Body of pancreas (tissue), 4 donors: ENCODE measurements at regions not wholly inside any gene's neighbourhood (a gene's known extent, or its start where the extent isn't known, plus 50 kb on each side); places are given as distances from the start of the nearest gene placed in this dataset.

Source experiments
- ATAC-seq: fragments of 150-250 bp; one replicate; pipeline ENCODE4 v1.9.1; 2016
- DNase-seq, 4 donors: peaks; one replicate each; pipeline ENCODE4 v3.0.0-alpha.2; 2019
- H3K27ac ChIP-seq, 4 donors: fragments of 200-600 bp; sonication (generic); 1 replicate in 3 of 4; 2 replicates in 1 of 4; pipeline versions ENCODE4 v1.5.1 to v1.6.1; 2016 to 2019; ENCODE audit warnings: mild to moderate bottlenecking in 1 of 4, mixed read lengths in 1 of 4, moderate library complexity in 1 of 4
- H3K27me3 ChIP-seq, 2 donors: fragments of 200-600 bp; sonication (generic); one replicate each; pipeline ENCODE4 v1.6.0; 2016; ENCODE audit warnings: mild to moderate bottlenecking in 1 of 2
- H3K36me3 ChIP-seq, 2 donors: fragments of 200-600 bp; sonication (generic); replicated peaks in 1 of 2; 2 replicates each; pipeline ENCODE4 v1.5.1; 2016; ENCODE audit warnings: low read depth in 2 of 2; ENCODE audit not compliant: insufficient read depth in 1 of 2
- H3K4me1 ChIP-seq: fragments of 200-600 bp; sonication (generic); one replicate; pipeline ENCODE4 v1.6.0; 2016
- H3K4me3 ChIP-seq, 2 donors: fragments of 200-600 bp; sonication (generic); 1 replicate in 1 of 2; 2 replicates in 1 of 2; pipeline ENCODE4 v1.5.1; 2016 to 2019
- H3K9me3 ChIP-seq, 3 donors: fragments of 200-600 bp; sonication (generic); 1 replicate in 2 of 3; 2 replicates in 1 of 3; pipeline ENCODE4 v1.5.1; 2016
- POLR2A ChIP-seq, 3 donors: fragments of 450-650 bp; IDR thresholded peaks; one replicate each; pipeline ENCODE4 v1.6.1; 2016; ENCODE audit warnings: antibody characterized with exemption in 3 of 3, mild to moderate bottlenecking in 2 of 3
- WGBS, 2 donors: methylation state at CpG; one replicate each; pipeline ENCODE4 v1.1.5; 2017; 5-methylcytosine and 5-hydroxymethylcytosine counted together
- intact Hi-C: fragments of 100-400 bp; cut with DNase I; formaldehyde crosslinking; loops from one replicate; pipeline ENCODE4 v1.15.1; 2023
- TF ChIP-seq, protein P1 (sequence below), 7 experiments: fragments of 450-650 bp in 4 of 7; fragments of 200-600 bp in 3 of 7; sonication (generic) in 3 of 7; IDR thresholded peaks; one replicate each; pipeline ENCODE4 v1.5.1; 2016 to 2019; ENCODE audit warnings: antibody characterized with exemption in 7 of 7

DNA sequence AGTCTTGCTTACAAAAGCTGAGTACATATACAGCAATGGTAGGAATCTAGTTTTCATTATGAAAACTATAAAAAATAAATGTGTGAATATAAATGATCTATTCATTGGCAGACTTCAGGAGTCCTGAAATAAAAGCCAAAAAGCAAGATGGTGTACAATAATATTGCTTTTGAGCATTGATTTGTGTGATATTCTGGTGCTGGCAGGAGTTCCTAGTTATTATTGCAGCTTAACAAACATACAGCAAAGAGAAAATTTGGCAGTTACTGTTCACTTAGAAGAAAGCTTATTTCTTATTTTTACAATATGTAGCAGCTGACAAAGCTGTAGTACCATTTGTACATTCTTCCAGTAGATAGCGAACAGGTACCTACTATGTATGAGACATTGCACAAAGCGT is 1518.9 kb upstream of the TENM4 start:
- ATAC-seq: no peak
- Histone ChIP-seq H3K27me3 (no peaks in the 10 kb centered on the region), H3K4me3 (no peak overlapping the region), H3K9me3 (no peaks in the 10 kb centered on the region), H3K36me3 (no peaks in the 10 kb centered on the region), H3K4me1 (no peaks in the 10 kb centered on the region), H3K27ac (no peak overlapping the region)
- WGBS, 2 donors: 82 to 85% methylated on average over 2 of the region's 2 CpGs
- no peak for DNase-seq
- intact Hi-C loops: no loop called here
- TF ChIP-seq POLR2A (IDR thresholded peaks at IDR 0.05): no peak
- TF ChIP-seq, protein P1, sequence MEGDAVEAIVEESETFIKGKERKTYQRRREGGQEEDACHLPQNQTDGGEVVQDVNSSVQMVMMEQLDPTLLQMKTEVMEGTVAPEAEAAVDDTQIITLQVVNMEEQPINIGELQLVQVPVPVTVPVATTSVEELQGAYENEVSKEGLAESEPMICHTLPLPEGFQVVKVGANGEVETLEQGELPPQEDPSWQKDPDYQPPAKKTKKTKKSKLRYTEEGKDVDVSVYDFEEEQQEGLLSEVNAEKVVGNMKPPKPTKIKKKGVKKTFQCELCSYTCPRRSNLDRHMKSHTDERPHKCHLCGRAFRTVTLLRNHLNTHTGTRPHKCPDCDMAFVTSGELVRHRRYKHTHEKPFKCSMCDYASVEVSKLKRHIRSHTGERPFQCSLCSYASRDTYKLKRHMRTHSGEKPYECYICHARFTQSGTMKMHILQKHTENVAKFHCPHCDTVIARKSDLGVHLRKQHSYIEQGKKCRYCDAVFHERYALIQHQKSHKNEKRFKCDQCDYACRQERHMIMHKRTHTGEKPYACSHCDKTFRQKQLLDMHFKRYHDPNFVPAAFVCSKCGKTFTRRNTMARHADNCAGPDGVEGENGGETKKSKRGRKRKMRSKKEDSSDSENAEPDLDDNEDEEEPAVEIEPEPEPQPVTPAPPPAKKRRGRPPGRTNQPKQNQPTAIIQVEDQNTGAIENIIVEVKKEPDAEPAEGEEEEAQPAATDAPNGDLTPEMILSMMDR (IDR thresholded peaks at IDR 0.05): no peak

DNA sequence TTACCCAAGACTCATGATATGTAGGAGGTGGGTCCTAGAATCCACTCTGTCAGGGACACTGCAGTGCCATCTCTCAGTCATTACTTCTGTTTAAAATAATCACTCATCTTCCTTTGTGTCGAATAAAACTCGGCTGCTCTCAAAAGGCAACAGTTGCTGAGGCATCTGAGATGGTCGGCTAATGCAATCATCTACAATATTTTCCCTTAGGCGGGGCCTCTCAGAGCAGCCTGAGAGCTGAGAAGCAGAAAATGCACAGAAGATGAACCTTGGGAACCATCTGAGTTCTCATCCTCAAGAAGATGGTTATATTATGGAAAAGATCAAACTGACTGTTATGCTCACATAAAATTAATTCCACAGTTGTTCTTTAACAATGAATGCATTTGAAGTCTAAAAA is 1518.2 kb upstream of the TENM4 start:
- H3K4me1 ChIP-seq: no peaks in the 10 kb centered on the region
- H3K9me3 ChIP-seq: no peaks in the 10 kb centered on the region
- no peak overlapping the region for H3K4me3 ChIP-seq
- ATAC-seq (no peak), DNase-seq (no peak)
- no peak overlapping the region for H3K27ac ChIP-seq
- no peaks in the 10 kb centered on the region for H3K36me3 ChIP-seq
- H3K27me3 ChIP-seq: no peaks in the 10 kb centered on the region
- no peak for TF ChIP-seq POLR2A (IDR thresholded peaks at IDR 0.05)
- TF ChIP-seq, protein P1 (IDR thresholded peaks at IDR 0.05): no peak
- intact Hi-C loops: no loop called here
- 53 to 64% methylated on average over 4 of the region's 4 CpGs for WGBS, 2 donors

DNA sequence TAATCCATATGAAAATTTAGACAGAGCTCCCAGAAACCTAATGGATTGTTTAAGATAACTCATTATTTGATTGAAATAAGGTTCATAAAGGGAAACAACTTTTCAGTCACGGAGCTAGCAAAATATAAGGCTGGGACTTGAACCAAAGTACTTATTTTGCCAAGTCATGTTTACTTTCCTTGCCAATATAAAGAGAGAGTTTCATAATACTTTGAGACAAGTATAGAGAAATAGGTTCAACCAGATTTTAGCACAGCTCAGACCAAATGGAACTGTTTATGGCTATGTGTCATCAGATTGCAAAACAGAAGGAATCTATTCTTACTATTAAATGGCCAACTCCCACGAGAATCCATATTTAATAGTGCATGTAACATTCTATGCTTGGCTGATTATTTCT is 1517.5 kb upstream of the TENM4 start:
- DNase-seq (no peak), ATAC-seq (peak; percentile 42)
- TF ChIP-seq POLR2A (IDR thresholded peaks at IDR 0.05): no peak
- TF ChIP-seq, protein P1 (IDR thresholded peaks at IDR 0.05): no peak
- H3K4me1 ChIP-seq: no peaks in the 10 kb centered on the region
- intact Hi-C loops: no loop called here
- H3K9me3 ChIP-seq: no peaks in the 10 kb centered on the region
- no peaks in the 10 kb centered on the region for H3K36me3 ChIP-seq
- no peak overlapping the region for H3K27ac ChIP-seq
- H3K27me3 ChIP-seq: no peaks in the 10 kb centered on the region
- WGBS, 2 donors: 37 to 44% methylated on average over 2 of the region's 2 CpGs
- no peak overlapping the region for H3K4me3 ChIP-seq

DNA sequence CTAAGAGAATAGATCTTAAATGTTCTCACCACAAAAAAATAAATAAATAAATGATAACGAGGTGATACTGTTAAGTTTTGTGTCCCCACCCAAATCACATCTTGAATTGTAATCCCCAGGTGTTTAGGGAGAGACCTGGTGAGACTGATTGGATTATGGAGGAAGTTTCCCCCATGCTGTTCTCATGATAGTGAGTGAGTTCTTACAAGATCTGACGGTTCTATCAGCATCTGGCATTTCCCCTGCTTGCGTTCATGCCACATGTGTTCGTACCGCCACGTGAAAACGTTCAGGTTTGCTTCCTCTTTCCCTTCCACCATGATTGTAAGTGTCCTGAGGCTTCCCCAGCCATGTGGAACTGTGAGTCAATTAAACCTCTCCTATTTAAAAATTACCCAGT is 1514.8 kb upstream of the TENM4 start:
- Histone ChIP-seq H3K4me3 (no peak overlapping the region), H3K27me3 (no peaks in the 10 kb centered on the region), H3K4me1 (no peaks in the 10 kb centered on the region), H3K9me3 (no peaks in the 10 kb centered on the region), H3K36me3 (no peaks in the 10 kb centered on the region), H3K27ac (no peak overlapping the region)
- intact Hi-C loops: no loop called here
- no peak for TF ChIP-seq POLR2A (IDR thresholded peaks at IDR 0.05)
- TF ChIP-seq, protein P1 (IDR thresholded peaks at IDR 0.05): no peak
- ATAC-seq (no peak), DNase-seq (no peak)
- WGBS, 2 donors: 71 to 72% methylated on average over 7 of the region's 7 CpGs

DNA sequence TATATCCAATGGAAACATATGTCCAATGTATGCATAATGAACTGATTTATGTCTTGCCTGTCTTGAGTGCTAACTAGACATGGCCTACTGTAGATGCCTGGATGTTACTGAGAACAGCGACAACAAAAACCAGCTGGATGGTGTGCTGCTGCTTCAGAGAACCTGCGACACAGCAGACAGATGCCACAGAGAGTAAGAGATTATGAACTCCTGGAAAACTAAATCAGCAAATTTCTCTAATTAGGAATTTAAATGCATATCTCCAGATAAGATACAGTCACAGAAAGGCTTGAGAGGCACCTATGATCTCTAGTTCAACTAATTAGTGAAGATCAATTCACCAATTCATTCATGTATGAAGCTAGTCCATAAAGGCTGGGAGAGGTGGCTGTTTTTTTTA is 1508.0 kb upstream of the TENM4 start:
- Histone ChIP-seq H3K27ac (no peak overlapping the region), H3K27me3 (no peaks in the 10 kb centered on the region), H3K9me3 (no peaks in the 10 kb centered on the region), H3K36me3 (no peaks in the 10 kb centered on the region), H3K4me1 (no peaks in the 10 kb centered on the region), H3K4me3 (no peak overlapping the region)
- TF ChIP-seq, protein P1 (IDR thresholded peaks at IDR 0.05): no peak
- no peak for TF ChIP-seq POLR2A (IDR thresholded peaks at IDR 0.05)
- 91 to 92% methylated on average over 2 of the region's 2 CpGs for WGBS, 2 donors
- DNase-seq (no peak), ATAC-seq (no peak)
- intact Hi-C loops: no loop called here
